Caco-2 (cell line): ENCODE measurements at regions not wholly inside any gene's neighbourhood (a gene's known extent, or its start where the extent isn't known, plus 50 kb on each side); places are given as distances from the start of the nearest gene placed in this dataset.

Source experiments
- BruUV-seq: library from RNA; stranded (reverse); fragments of 400-500 nt; replicated peaks from 2 replicates; lab custom pipeline; 2021; lab: Mats Ljungman, UMichigan
- CTCF ChIA-PET: fragments of 300-600 bp; sonication (Branson Sonifier 250); formaldehyde crosslinking; loops from one replicate; lab custom pipeline; 2022; ENCODE audit warnings: antibody characterized with exemption; lab: Charles Lee
- POLR2A ChIA-PET: fragments of 300-600 bp; sonication (Branson Sonifier 250); formaldehyde crosslinking; loops from one replicate; lab custom pipeline; 2022; ENCODE audit warnings: antibody characterized with exemption; lab: Charles Lee
- DNase-seq, 2 experiments: peaks; one replicate each; pipeline versions ENCODE4 v3.0.0 to v3.0.0-alpha.2; 2020 to 2022
- H3K27me3 ChIP-seq: replicated peaks from 2 replicates; pipeline ENCODE4 v1.6.0; 2011; ENCODE audit warnings: low read length; ENCODE audit not compliant: control insufficient read depth, insufficient read depth
- H3K36me3 ChIP-seq: 2 replicates; pipeline ENCODE4 v1.5.1; 2011; ENCODE audit warnings: low read length; ENCODE audit not compliant: control insufficient read depth, insufficient read depth
- H3K4me1 ChIP-seq: fragments of 250-450 bp; sonication (Bioruptor Pico); 2 replicates; pipeline ENCODE4 v1.5.1; 2020; ENCODE audit warnings: mild to moderate bottlenecking
- H3K4me3 ChIP-seq: 2 replicates; pipeline ENCODE4 v1.5.1; 2011; ENCODE audit warnings: low read depth, mild to moderate bottlenecking, control low read depth, low read length
- H3K9me3 ChIP-seq: fragments of 250-450 bp; sonication (Bioruptor Pico); 2 replicates; pipeline ENCODE4 v1.5.1; 2020; ENCODE audit warnings: mild to moderate bottlenecking, moderate library complexity
- H3K27ac Mint-ChIP-seq: one replicate; pipeline ENCODE4 v1.8.0; 2022; ENCODE audit warnings: mixed read lengths; ENCODE audit not compliant: unreplicated experiment
- H3K27me3 Mint-ChIP-seq: one replicate; pipeline ENCODE4 v1.8.0; 2022; ENCODE audit warnings: mixed read lengths; ENCODE audit not compliant: insufficient read depth, unreplicated experiment
- H3K36me3 Mint-ChIP-seq: one replicate; pipeline ENCODE4 v1.8.0; 2022; ENCODE audit warnings: mild to moderate bottlenecking, mixed read lengths; ENCODE audit not compliant: insufficient read depth, unreplicated experiment
- H3K4me1 Mint-ChIP-seq: one replicate; pipeline ENCODE4 v1.8.0; 2022; ENCODE audit warnings: low read depth, mixed read lengths; ENCODE audit not compliant: unreplicated experiment
- H3K4me3 Mint-ChIP-seq: one replicate; pipeline ENCODE4 v1.8.0; 2022; ENCODE audit warnings: mild to moderate bottlenecking, moderate library complexity, mixed read lengths; ENCODE audit not compliant: unreplicated experiment
- H3K9me3 Mint-ChIP-seq: one replicate; pipeline ENCODE4 v1.8.0; 2022; ENCODE audit warnings: mixed read lengths; ENCODE audit not compliant: unreplicated experiment
- intact Hi-C: fragments of 100-400 bp; cut with micrococcal nuclease; formaldehyde crosslinking; loops from one replicate; pipeline ENCODE4 v1.10.0; 2022; ENCODE audit not compliant: unreplicated experiment
- TF ChIP-seq, protein P1 (sequence below), 2 experiments: fragments of 200-600 bp in 1 of 2; IDR thresholded peaks; 1 replicate in 1 of 2; 2 replicates in 1 of 2; pipeline versions ENCODE4 v1.5.1 to v1.8.0; 2011 to 2022; ENCODE audit warnings: antibody characterized with exemption in 1 of 2, control low read depth in 1 of 2, inconsistent platforms in 1 of 2, low read depth in 1 of 2, low read length in 1 of 2, mild to moderate bottlenecking in 1 of 2, moderate library complexity in 1 of 2; ENCODE audit not compliant: insufficient read depth in 1 of 2, severe bottlenecking in 1 of 2, unreplicated experiment in 1 of 2

DNA sequence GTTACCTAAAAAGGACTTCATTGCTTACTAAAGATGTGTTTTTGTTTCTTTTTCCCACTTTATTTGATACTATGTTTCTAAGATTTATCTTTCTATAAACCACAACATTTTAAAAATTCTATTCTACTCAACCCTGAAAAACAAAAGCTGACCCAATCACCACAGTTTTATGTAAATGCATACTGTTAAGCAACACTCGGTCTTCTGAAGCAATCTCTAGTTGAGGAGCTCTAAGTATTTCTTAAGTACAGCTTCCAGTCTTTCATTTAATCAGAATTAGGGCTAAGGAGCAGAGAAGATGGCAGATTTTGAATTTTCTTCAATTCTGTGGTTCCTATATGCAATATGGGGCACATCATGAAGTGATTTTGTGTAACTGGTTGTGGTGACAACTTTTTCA is 72.2 kb upstream of the SLC4A10 start:
- Histone ChIP-seq H3K4me1 (no peaks in the 10 kb centered on the region), H3K27me3 (0 out of 2 replicates have a peak, but pooled peaks cover 1% of the 10 kb centered on the region), H3K9me3 (no peaks in the 10 kb centered on the region), H3K4me3 (no peak overlapping the region), H3K36me3 (no peaks in the 10 kb centered on the region)
- ChIA-PET POLR2A (no interaction called here), CTCF (no interaction called here)
- TF ChIP-seq, protein P1, sequence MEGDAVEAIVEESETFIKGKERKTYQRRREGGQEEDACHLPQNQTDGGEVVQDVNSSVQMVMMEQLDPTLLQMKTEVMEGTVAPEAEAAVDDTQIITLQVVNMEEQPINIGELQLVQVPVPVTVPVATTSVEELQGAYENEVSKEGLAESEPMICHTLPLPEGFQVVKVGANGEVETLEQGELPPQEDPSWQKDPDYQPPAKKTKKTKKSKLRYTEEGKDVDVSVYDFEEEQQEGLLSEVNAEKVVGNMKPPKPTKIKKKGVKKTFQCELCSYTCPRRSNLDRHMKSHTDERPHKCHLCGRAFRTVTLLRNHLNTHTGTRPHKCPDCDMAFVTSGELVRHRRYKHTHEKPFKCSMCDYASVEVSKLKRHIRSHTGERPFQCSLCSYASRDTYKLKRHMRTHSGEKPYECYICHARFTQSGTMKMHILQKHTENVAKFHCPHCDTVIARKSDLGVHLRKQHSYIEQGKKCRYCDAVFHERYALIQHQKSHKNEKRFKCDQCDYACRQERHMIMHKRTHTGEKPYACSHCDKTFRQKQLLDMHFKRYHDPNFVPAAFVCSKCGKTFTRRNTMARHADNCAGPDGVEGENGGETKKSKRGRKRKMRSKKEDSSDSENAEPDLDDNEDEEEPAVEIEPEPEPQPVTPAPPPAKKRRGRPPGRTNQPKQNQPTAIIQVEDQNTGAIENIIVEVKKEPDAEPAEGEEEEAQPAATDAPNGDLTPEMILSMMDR (IDR thresholded peaks at IDR 0.05; ENCODE audit: insufficient read depth in 1 of 2, low read depth in 1 of 2, low read length in 1 of 2, severe bottlenecking in 1 of 2, unreplicated experiment in 1 of 2): no peak
- Mint-ChIP-seq H3K4me1 (no peaks in the 10 kb centered on the region), H3K4me3 (no peak overlapping the region), H3K27ac (no peak overlapping the region), H3K36me3 (no peaks in the 10 kb centered on the region), H3K9me3 (no peaks in the 10 kb centered on the region), H3K27me3 (peaks cover 7% of the 10 kb centered on the region)
- no peak for DNase-seq
- BruUV-seq: no TSS peak
- intact Hi-C loops: no loop called here

DNA sequence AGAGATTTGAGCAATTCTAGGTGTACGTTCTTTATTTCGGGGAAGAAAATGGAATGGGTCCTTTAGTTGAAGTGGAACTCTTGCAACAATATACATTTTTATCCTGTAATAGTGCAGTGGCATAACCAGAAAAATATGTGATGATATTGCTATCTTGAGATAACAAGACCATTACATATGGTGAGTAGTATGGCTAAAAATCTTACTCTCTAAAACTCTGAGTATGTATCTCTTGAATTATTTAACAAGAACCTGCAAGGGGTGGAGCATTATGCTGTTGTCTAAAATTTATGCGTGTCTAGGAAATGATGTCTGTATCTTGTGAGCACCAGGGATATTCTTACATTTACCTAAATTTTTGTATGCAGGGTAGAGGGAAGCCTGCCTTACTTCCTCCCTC is 68.4 kb upstream of the SLC4A10 start:
- H3K9me3 Mint-ChIP-seq: no peaks in the 10 kb centered on the region
- TF ChIP-seq, protein P1 (IDR thresholded peaks at IDR 0.05; ENCODE audit: insufficient read depth in 1 of 2, low read depth in 1 of 2, low read length in 1 of 2, severe bottlenecking in 1 of 2, unreplicated experiment in 1 of 2): no peak
- peaks cover 7% of the 10 kb centered on the region for H3K27me3 Mint-ChIP-seq
- H3K4me1 Mint-ChIP-seq: no peaks in the 10 kb centered on the region
- no peak overlapping the region for H3K4me3 Mint-ChIP-seq
- ChIA-PET CTCF (no interaction called here), POLR2A (no interaction called here)
- no peak for DNase-seq
- Histone ChIP-seq H3K4me3 (no peak overlapping the region), H3K9me3 (no peaks in the 10 kb centered on the region; the same call in 1 of the 2 replicates), H3K36me3 (no peaks in the 10 kb centered on the region), H3K27me3 (0 out of 2 replicates have a peak, but pooled peaks cover 1% of the 10 kb centered on the region), H3K4me1 (no peaks in the 10 kb centered on the region)
- no peaks in the 10 kb centered on the region for H3K36me3 Mint-ChIP-seq
- no TSS peak for BruUV-seq
- no peak overlapping the region for H3K27ac Mint-ChIP-seq
- intact Hi-C loops: loop anchor here (2.0 kb wide), 2 partner anchors 275 to 305 kb away; no protein-coding TSS in a partner anchor

DNA sequence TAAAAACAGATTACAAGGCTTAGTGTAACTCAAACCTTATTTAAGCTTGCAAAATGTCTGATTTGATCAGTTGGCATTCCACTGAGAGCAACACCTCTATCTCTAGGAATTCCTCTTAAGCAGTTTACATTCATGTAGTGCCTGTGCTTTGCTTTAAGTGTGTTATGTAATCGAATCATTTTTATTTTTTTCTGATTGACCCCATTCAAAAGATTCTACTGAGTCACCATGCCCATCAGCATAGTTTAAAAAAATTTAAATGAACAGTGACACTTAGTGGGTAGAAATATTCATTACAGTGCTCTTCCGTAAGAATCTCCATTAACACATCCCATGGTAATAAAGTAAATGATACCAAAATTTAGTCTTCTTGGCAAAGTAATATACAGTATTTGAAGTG is 67.8 kb upstream of the SLC4A10 start:
- intact Hi-C loops: loop anchor here (2.0 kb wide), 2 partner anchors 276 to 306 kb away; no protein-coding TSS in a partner anchor
- Mint-ChIP-seq H3K9me3 (no peaks in the 10 kb centered on the region), H3K36me3 (no peaks in the 10 kb centered on the region), H3K4me1 (no peaks in the 10 kb centered on the region), H3K4me3 (no peak overlapping the region), H3K27ac (no peak overlapping the region), H3K27me3 (peaks cover 7% of the 10 kb centered on the region)
- H3K27me3 ChIP-seq: 0 out of 2 replicates have a peak, but pooled peaks cover 1% of the 10 kb centered on the region
- TF ChIP-seq, protein P1 (IDR thresholded peaks at IDR 0.05; ENCODE audit: insufficient read depth in 1 of 2, low read depth in 1 of 2, low read length in 1 of 2, severe bottlenecking in 1 of 2, unreplicated experiment in 1 of 2): peak in 1 of 2 experiments; percentile 10
- no peaks in the 10 kb centered on the region for H3K4me1 ChIP-seq
- BruUV-seq: no TSS peak
- no peaks in the 10 kb centered on the region; the same call in 1 of the 2 replicates for H3K9me3 ChIP-seq
- DNase-seq: no peak
- ChIA-PET POLR2A (no interaction called here), CTCF (no interaction called here)
- H3K4me3 ChIP-seq: no peak overlapping the region
- H3K36me3 ChIP-seq: no peaks in the 10 kb centered on the region
